ENCODE measurements at regions not wholly inside any gene's neighbourhood (a gene's known extent, or its start where the extent isn't known, plus 50 kb on each side); places are given as distances from the start of the nearest gene placed in this dataset.

- no peak for DNase-seq (ENCODE audit: low read depth in 2 of 2)
Observed at GRCh38 chr6:6840831-6841291, 252.3 kb downstream of the LY86 start.

GRCh38 chr6:6841571-6841970 is 253.1 kb downstream of the LY86 start:
- DNase-seq (ENCODE audit: low read depth in 2 of 2): no peak

- DNase-seq (ENCODE audit: low read depth in 2 of 2): no peak
Observed at GRCh38 chr6:6842291-6842690, 253.8 kb downstream of the LY86 start.

DNA sequence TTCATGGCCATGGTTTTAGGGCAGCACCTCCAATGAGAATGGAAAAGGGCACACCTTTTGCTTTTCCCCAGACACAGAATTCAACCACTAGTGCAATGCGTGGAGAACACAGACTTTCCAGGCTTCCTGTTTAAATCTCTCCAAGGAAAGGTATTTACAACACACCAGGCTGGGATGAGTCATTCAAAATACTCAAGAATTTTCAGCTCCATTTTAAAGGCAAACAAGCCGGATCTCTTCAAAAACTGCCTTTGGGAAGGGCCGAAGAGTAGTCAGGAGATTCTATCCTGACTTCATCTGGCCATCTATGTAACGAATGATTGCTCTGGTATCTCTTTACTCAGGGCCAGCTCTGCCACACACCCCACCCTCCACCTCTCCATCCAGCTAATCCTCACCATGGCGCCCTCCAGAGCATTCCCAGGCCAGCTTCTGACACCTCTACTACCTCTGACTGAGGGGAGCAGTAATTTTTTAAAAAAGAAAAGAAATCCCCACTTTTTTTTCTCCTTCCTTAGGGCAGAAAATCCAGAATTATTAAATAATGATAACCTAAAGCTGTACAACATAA is 254.6 kb downstream of the LY86 start:
- no peak for DNase-seq (ENCODE audit: low read depth in 2 of 2)

DNA sequence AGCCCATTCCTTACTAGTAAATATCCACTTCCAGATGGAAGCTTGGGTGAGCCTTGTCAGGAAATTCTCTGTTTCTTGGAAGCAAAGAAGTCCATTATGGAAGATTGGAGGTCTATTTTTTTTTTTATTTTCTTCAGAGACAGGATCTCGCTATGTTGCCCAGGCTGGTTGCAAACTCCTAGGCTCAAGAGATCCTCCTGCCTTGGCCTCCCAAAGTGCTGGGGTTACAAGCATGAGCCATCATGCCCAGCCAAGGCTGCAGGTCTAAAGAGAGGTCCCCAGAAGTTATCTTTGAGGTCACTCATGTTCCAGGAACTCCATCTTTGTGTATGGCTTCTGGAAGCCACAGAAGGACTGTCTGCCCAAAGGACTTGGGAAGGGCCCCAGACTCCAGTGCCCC is 255.3 kb downstream of the LY86 start:
- no peak for DNase-seq (ENCODE audit: low read depth in 2 of 2)

GRCh38 chr6:6844530-6844929 is 256.0 kb downstream of the LY86 start:
- DNase-seq (ENCODE audit: low read depth in 2 of 2): no peak

DNA sequence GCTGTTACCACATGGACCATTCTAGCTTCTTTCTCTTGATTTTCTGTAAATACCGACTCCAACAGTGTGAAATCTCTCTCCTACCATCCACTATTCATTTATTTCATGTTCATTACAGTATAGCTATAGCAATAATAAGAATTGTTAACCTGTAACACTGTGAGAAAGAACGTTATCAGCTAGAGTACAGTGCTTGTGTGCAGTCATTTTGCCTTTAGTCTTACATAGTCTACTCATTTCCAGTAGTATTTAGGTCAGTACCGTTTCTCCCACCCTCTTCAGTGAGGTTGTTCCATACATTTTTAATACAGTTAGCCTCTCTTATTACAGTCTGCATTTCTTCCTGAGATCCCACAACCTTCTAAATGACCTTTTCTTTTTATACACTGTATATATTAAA is 257.1 kb downstream of the LY86 start:
- DNase-seq (ENCODE audit: low read depth in 2 of 2): no peak

DNA sequence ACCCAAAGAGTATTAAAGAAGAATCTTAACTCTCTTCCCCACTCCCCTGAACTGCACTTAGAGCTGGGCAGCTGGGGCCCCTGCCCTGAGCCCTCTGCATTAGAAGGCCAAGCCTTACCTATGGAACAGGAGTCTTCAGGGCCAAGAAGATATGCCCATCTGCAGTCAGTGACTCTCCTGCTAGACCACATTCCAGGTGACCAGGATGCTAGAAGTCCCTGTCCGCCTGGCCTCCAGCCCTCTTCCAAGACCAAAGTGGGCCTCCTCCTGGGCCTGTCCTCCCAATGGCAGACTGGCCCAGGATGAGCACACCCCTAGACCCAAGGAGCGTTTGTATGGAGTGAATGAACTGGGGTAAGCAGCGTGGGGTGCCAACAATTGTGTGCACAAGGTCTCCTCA is 259.1 kb downstream of the LY86 start:
- DNase-seq (ENCODE audit: low read depth in 2 of 2): no peak

- no peak for DNase-seq (ENCODE audit: low read depth in 2 of 2)
Observed at GRCh38 chr6:6851059-6851948, 256.5 kb upstream of the RREB1 start.

- no peak for DNase-seq (ENCODE audit: low read depth in 2 of 2)
Observed at GRCh38 chr6:6851949-6852261, 255.9 kb upstream of the RREB1 start.

- DNase-seq (ENCODE audit: low read depth in 2 of 2): peak; percentile 53 to 58
Observed at GRCh38 chr6:6856538-6857523, 250.9 kb upstream of the RREB1 start.

DNA sequence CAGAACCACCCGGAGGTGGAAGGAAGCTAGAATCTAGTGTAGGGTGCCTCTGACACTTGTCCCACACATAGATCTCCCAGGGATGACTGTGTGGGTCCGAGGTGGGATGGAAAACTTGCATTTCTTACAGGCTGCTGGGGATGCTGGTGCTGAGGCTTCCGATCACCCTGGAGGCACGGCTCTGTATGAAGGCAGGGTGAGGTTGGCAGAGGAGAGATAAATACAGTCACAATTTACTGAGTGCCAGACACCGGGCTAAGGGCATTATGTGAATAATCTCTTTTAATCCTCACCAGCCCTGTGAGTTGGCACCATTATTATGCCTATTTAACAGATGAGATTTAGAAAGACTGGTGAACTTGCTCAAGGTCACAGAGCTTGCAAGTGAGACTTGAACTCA is 250.2 kb upstream of the RREB1 start:
- no peak for DNase-seq (ENCODE audit: low read depth in 2 of 2)

DNA sequence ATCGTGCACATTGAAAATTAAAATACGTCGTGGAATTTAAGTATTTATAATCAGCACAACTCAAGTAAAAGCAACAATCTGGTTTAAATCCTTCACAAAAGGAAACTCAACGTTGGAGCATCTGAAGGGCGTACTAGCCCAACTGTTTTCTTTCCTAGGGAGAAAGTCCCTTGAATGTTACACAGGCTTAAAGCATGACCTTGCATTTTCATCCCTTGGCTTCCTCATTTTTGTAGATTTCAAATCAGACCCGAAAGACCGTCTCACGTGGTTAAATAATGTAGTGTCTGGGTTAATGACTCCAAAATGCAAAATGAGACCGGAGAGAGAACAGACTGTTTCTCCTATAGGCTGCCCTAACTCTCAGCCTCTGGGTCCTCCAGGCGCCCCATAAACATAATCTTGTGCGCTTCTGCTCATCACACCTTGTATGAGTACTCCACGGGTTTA is 249.2 kb upstream of the RREB1 start:
- no peak for DNase-seq (ENCODE audit: low read depth in 2 of 2)

- no peak for DNase-seq (ENCODE audit: low read depth in 2 of 2)
Observed at GRCh38 chr6:6859105-6859504, 248.7 kb upstream of the RREB1 start.

DNA sequence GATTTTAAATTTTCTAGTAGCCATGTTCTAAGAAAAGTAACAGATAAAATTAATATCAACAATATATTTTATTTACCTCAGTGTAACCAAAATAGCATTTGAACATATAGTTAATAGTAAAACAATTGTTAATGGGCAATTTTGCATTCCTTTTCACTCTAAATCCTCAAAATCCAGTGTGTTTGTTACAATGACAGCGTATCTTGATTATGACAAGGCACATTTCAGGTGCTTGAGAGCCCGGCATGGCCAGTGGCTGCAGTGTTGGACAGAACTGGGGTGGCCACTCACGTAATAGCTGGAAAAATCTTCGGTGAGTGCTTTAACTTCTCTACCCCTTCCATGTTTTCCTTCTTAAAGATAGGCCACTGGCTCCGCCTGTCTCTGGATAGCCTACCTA is 248.0 kb upstream of the RREB1 start:
- no peak for DNase-seq (ENCODE audit: low read depth in 2 of 2)

DNA sequence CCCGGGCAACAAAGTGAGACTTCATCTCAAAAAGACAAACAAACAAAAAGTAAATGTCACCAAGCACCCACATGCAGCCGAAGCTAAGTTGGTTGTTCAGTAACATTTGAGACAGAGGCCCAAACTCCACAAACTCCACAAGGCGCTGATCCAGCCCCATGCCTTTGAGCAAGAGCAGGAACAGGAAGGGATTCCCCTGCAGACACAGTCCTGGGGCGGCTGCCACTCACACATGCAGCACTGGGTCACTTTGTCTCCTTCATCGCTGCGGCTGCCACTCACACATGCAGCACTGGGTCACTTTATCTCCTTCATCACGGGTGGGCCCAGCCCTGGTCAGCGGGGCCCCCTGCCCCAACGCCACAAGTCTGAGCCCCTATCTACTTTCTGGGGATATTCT is 246.9 kb upstream of the RREB1 start:
- no peak for DNase-seq (ENCODE audit: low read depth in 2 of 2)

DNA sequence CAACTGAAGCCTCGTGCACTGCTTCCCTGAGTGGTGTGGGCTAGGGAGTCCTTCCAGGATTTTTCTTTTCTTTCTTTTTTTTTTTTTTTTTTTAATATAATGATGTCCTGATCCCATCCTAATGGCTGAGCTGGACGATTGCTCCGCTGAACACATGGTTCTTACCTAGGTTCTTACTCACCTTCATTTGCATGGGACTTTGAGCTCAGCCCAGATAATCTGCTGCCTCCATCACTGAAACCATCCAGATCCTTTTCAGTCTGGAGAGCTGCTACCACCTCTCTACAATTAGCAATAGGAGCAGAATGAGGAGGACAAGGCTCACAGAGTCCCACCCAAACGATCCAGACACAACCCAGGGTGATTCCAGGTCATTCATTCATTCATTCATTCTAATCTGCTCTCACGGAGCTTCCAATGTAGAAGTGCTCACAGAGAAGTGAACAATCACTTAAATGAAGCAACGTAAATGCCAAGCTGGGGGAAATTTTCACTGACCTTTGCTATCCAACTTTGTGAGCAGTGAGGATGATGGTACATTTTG is 246.3 kb upstream of the RREB1 start:
- DNase-seq (ENCODE audit: low read depth in 2 of 2): no peak

GRCh38 chr6:6861995-6862394 is 245.8 kb upstream of the RREB1 start:
- no peak for DNase-seq (ENCODE audit: low read depth in 2 of 2)

DNA sequence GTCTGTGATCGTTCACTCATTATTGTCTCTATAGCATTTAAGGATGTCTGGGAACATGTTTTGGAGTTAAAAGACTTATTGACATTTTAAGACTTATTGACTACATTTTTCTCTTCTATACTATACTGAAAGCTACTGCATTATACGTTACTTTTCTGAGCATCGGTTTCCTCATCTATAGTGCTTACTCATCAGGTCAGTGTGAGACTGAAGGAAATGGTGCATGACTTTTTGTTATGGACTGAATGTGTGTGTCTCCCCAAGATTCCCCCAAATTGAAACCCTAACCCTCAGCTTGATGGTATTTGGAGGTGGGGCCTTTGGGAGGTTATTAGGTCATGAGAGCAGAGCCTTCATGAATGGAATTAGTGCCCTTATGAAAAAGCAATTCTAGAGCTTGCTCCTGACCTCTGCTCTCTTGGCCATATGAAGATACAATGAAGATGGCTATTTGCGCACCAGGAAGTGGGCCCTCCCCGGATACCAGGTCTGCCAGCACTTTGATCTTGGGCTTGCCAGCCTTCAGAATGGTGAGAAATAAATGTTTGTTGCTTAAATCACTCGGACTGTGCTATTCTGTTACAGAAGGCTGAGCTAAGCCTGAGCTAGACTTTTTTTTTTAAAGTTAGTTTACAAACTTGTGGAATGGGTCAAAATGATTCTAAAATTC is 243.7 kb upstream of the RREB1 start:
- DNase-seq (ENCODE audit: low read depth in 2 of 2): no peak

DNA sequence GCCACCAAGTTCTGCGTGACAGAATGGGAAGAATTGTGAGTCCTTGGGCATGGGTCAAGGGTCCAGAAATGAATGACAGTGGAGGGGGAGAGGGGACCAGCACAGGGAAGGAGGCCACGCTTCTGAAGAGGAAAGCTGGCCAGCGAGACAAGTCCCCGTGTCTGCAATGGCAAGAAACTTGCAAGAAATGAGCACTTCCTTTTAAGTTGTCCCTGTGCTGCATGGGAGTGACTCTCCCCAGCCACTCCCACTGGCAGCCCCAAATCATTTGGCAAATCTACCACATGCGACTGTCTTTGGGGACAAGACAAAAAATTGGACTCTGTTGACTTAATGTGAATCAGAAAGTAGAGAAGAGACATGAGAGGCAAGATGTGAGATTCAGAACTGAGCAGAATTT is 242.2 kb upstream of the RREB1 start:
- DNase-seq (ENCODE audit: low read depth in 2 of 2): no peak

GRCh38 chr6:6866656-6867403 is 240.9 kb upstream of the RREB1 start:
- DNase-seq (ENCODE audit: low read depth in 2 of 2): no peak

All from stimulated activated CD4-positive, alpha-beta T cell treated with anti-CD3 and anti-CD28 coated beads, Interleukin-15, amount 100 ng/mL, for 48 hours (primary cell).